Aorta (tissue), 5 donors: ENCODE measurements at regions not wholly inside any gene's neighbourhood (a gene's known extent, or its start where the extent isn't known, plus 50 kb on each side); places are given as distances from the start of the nearest gene placed in this dataset.
"Not testable (repeated sequence)": the region's sequence is repeated elsewhere in the genome, so short reads cannot be mapped to it uniquely, and the experiment has no call there.

Experiments used
- ATAC-seq: fragments of 200-7000 bp; cut with Tn5 transposase; one replicate; pipeline ENCODE4 v1.9.1; 2022; ENCODE audit warnings: moderate library complexity; ENCODE audit not compliant: low FRiP score
- DNase-seq, 2 donors: peaks; one replicate each; pipeline ENCODE4 v3.0.0-alpha.2; 2020
- H3K27ac ChIP-seq, 2 donors: one replicate each; pipeline ENCODE4 v1.5.1; 2013; ENCODE audit warnings: low read length in 2 of 2, mild to moderate bottlenecking in 2 of 2, moderate library complexity in 2 of 2, control low read depth in 1 of 2, inconsistent platforms in 1 of 2, low read depth in 1 of 2
- H3K27me3 ChIP-seq, 2 donors: one replicate each; pipeline ENCODE4 v1.6.1; 2013; ENCODE audit warnings: control low read depth in 1 of 2, low read length in 1 of 2, mild to moderate bottlenecking in 1 of 2, moderate library complexity in 1 of 2; ENCODE audit not compliant: insufficient read depth in 2 of 2, control insufficient read depth in 1 of 2
- H3K36me3 ChIP-seq, 2 donors: one replicate each; pipeline ENCODE4 v1.6.1; 2013; ENCODE audit warnings: control low read depth in 1 of 2, low read length in 1 of 2, mild to moderate bottlenecking in 1 of 2; ENCODE audit not compliant: insufficient read depth in 2 of 2, control insufficient read depth in 1 of 2
- H3K4me1 ChIP-seq, 2 donors: one replicate each; pipeline ENCODE4 v1.6.1; 2013; ENCODE audit warnings: low read length in 2 of 2, control low read depth in 1 of 2, mild to moderate bottlenecking in 1 of 2, moderate library complexity in 1 of 2; ENCODE audit not compliant: insufficient read depth in 2 of 2, control insufficient read depth in 1 of 2
- H3K4me3 ChIP-seq, 2 donors: one replicate each; pipeline ENCODE4 v1.5.1; 2013; ENCODE audit warnings: low read length in 2 of 2, control low read depth in 1 of 2, mild to moderate bottlenecking in 1 of 2
- H3K9me3 ChIP-seq: one replicate; pipeline ENCODE4 v1.6.1; 2013; ENCODE audit warnings: mild to moderate bottlenecking, low read length; ENCODE audit not compliant: control insufficient read depth
- WGBS, 2 donors: extraction: QIAGEN DNeasy Blood & Tissue Kit; methylation state at CpG; one replicate each; pipeline ENCODE4 v1.1.7; 2013; 5-methylcytosine and 5-hydroxymethylcytosine counted together
- intact Hi-C, 2 donors: fragments of 100-400 bp; cut with DNase I; formaldehyde crosslinking; loops; one replicate each; pipeline versions ENCODE4 v1.14.2 to v1.15.0; 2022
- donor health status: healthy with polysubstance abuse.
- donor health status: Bipolar disorder and iron deficiency.
- donor health status: DM: no; HTN: no; CAD: no.
- donor health status: DM: no; HTN: no; CAD: no.
- donor health status: DM: yes; HTN: yes; CAD: no.

- H3K36me3 ChIP-seq, H3K4me3 ChIP-seq, ATAC-seq, H3K27ac ChIP-seq, H3K27me3 ChIP-seq, intact Hi-C loops, DNase-seq, H3K9me3 ChIP-seq, H3K4me1 ChIP-seq: not testable (repeated sequence)
- 92 to 95% methylated on average over 4 to 5 of the region's 5 CpGs for WGBS, 2 donors
These were observed 144.6 kb upstream of the DUSP22 start for GRCh38 chr6:147651-148050.

GRCh38 chr6:148051-148984 is 144.0 kb upstream of the DUSP22 start:
- ATAC-seq, H3K27ac ChIP-seq, H3K4me1 ChIP-seq, intact Hi-C loops, H3K36me3 ChIP-seq, H3K4me3 ChIP-seq, H3K27me3 ChIP-seq, H3K9me3 ChIP-seq: not testable (repeated sequence)
- 83 to 84% methylated on average over 60 to 61 of the region's 61 CpGs for WGBS, 2 donors
- DNase-seq = peak in 1 of 2 donors; percentile 51

GRCh38 chr6:150147-150546 is 142.1 kb upstream of the DUSP22 start:
- DNase-seq, H3K27ac ChIP-seq, ATAC-seq, H3K9me3 ChIP-seq, H3K4me1 ChIP-seq, H3K36me3 ChIP-seq, H3K27me3 ChIP-seq, H3K4me3 ChIP-seq, intact Hi-C loops: not testable (repeated sequence)
- WGBS, 2 donors = 59% methylated on average over 1 of the region's 1 CpG

- intact Hi-C loops, H3K4me1 ChIP-seq, DNase-seq, H3K9me3 ChIP-seq, H3K27ac ChIP-seq, H3K36me3 ChIP-seq, ATAC-seq, H3K4me3 ChIP-seq, H3K27me3 ChIP-seq: not testable (repeated sequence)
- WGBS, 2 donors = 34 to 45% methylated on average over 3 of the region's 3 CpGs
These were observed 139.9 kb upstream of the DUSP22 start for GRCh38 chr6:152436-152835.

- H3K9me3 ChIP-seq, intact Hi-C loops, H3K4me1 ChIP-seq, H3K27ac ChIP-seq, H3K36me3 ChIP-seq, DNase-seq, H3K4me3 ChIP-seq, H3K27me3 ChIP-seq, ATAC-seq: not testable (repeated sequence)
- 21 to 27% methylated on average over 2 of the region's 2 CpGs for WGBS, 2 donors
These were observed 139.3 kb upstream of the DUSP22 start for GRCh38 chr6:153026-153425.

- intact Hi-C loops, H3K4me3 ChIP-seq, ATAC-seq, H3K27ac ChIP-seq, DNase-seq, H3K27me3 ChIP-seq, H3K9me3 ChIP-seq, H3K36me3 ChIP-seq, H3K4me1 ChIP-seq: not testable (repeated sequence)
- 55 to 75% methylated on average over 3 of the region's 3 CpGs for WGBS, 2 donors
These were observed 138.4 kb upstream of the DUSP22 start for GRCh38 chr6:153867-154266.

GRCh38 chr6:154321-155092 is 137.8 kb upstream of the DUSP22 start:
- ATAC-seq, intact Hi-C loops, H3K9me3 ChIP-seq, H3K36me3 ChIP-seq, H3K4me3 ChIP-seq, H3K27me3 ChIP-seq, H3K27ac ChIP-seq, H3K4me1 ChIP-seq, DNase-seq: not testable (repeated sequence)
- 58 to 60% methylated on average over 9 of the region's 9 CpGs for WGBS, 2 donors

- H3K27ac ChIP-seq = no peak overlapping the region
- ATAC-seq = no peak
- H3K4me1 ChIP-seq = no peaks in the 10 kb centered on the region
- H3K36me3 ChIP-seq = no peaks in the 10 kb centered on the region
- intact Hi-C loops = no loop called here
- no peak overlapping the region for H3K4me3 ChIP-seq
- WGBS, 2 donors = 62 to 69% methylated on average over 5 of the region's 5 CpGs
- no peaks in the 10 kb centered on the region for H3K9me3 ChIP-seq
- no peak for DNase-seq
- no peaks in the 10 kb centered on the region for H3K27me3 ChIP-seq
These were observed 136.3 kb upstream of the DUSP22 start for GRCh38 chr6:156010-156409.
